ENCODE measurements at regions not wholly inside any gene's neighbourhood (a gene's known extent, or its start where the extent isn't known, plus 50 kb on each side); places are given as distances from the start of the nearest gene placed in this dataset.

DNA sequence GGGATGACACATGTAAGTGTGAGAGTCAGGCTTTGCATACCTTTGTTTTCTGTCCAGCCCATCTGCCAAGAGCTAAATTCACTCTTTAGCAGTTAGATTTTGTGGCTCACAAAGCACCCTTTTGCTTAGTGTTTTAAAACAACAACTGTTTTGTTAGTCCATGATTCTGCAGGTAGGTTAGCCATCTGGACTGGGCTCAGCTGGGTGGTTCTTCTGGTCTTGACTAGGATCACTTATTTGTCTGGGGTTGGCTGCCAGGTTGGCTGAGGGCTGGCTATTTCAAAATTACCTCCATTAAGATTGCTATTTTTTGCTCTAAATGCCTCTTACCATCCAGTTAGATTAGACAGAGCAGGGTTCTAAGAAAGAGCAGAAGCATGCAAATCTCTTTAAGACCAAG is 489.3 kb downstream of the BTBD3 start:
- no peak for DNase-seq (ENCODE audit: low read depth in 1 of 2, low spot score in 1 of 2)
- no peak for TF ChIP-seq JUND (IDR thresholded peaks at IDR 0.05; ENCODE audit: low read depth)
- in situ Hi-C loops (cut with HindIII; ENCODE audit: low pct_unique_long_range_greater_than_20kb, low sequenced_read_pairs), result no loop called here

DNA sequence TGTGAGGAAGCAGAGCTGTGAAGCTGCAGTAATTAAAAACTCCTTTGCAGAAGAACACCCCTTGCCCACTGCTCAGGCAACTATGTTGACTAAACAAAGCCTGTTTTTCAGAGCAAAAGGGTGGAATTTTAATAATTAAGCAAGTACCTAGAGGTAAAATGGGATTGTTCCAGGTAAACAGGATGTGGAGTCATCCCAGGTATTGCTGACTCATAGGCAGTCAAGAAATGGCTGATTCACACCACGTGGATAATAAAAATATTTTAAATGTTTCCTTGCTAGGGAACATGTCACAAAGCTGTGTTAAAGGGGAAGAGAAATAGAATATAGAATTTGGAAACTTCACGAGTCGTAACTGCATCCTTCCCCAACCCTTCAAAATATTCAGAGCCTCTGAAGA is 491.8 kb downstream of the BTBD3 start:
- in situ Hi-C loops (cut with HindIII; ENCODE audit: low pct_unique_long_range_greater_than_20kb, low sequenced_read_pairs), result no loop called here

DNA sequence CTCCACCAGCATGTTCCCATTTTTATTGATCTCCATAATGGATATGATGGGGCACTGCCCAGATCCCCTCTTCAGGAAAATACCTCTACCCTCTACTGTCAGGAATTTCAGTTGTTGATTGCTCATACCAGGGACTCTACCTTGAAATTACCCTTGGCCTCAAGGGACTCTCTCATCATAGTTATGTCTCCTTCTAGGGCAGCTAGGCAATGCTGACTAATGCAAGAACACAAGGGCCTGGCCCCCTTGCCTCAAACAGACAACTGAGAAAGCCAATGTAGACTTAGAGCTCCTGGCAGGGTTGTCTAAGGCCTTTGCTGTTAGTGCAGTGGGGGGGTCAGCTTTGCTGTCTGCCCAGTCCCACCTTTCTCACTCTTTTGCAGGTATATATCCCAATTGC is 493.1 kb downstream of the BTBD3 start:
- no peak for DNase-seq (ENCODE audit: low read depth in 1 of 2, low spot score in 1 of 2)
- TF ChIP-seq JUND (IDR thresholded peaks at IDR 0.05; ENCODE audit: low read depth), result no peak
- in situ Hi-C loops (cut with HindIII; ENCODE audit: low pct_unique_long_range_greater_than_20kb, low sequenced_read_pairs), result no loop called here

More for the DNA sequence above, 491.8 kb downstream of the BTBD3 start:
- TF ChIP-seq JUND (IDR thresholded peaks at IDR 0.05; ENCODE audit: low read depth), result no peak
- no peak for DNase-seq (ENCODE audit: low read depth in 1 of 2, low spot score in 1 of 2)

- in situ Hi-C loops (cut with HindIII; ENCODE audit: low pct_unique_long_range_greater_than_20kb, low sequenced_read_pairs), result no loop called here
- no peak for DNase-seq (ENCODE audit: low read depth in 1 of 2, low spot score in 1 of 2)
- TF ChIP-seq JUND (IDR thresholded peaks at IDR 0.05; ENCODE audit: low read depth), result no peak
Measured at GRCh38 chr20:12411246-12411940, 493.7 kb downstream of the BTBD3 start.

DNA sequence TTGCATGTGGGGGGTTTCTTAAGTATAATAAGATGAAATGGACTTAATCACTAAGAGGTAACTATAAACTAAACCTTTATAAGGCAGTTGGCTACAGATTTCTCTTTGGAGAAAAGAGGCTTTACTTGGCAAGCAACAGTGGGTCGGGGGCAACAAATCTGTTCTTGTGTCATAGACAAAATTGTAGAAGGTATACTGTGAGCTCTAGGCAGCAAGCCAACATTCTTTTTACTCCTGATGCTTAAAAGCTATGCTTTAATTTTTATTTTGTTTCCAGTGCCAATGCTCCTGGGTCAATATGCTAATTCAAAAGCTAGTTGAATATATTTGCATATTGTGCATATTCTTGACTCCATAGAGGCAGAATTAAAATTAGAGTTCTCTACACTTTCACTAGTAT is 495.4 kb downstream of the BTBD3 start:
- no peak for TF ChIP-seq JUND (IDR thresholded peaks at IDR 0.05; ENCODE audit: low read depth)
- in situ Hi-C loops (cut with HindIII; ENCODE audit: low pct_unique_long_range_greater_than_20kb, low sequenced_read_pairs), result no loop called here
- no peak for DNase-seq (ENCODE audit: low read depth in 1 of 2, low spot score in 1 of 2)

DNA sequence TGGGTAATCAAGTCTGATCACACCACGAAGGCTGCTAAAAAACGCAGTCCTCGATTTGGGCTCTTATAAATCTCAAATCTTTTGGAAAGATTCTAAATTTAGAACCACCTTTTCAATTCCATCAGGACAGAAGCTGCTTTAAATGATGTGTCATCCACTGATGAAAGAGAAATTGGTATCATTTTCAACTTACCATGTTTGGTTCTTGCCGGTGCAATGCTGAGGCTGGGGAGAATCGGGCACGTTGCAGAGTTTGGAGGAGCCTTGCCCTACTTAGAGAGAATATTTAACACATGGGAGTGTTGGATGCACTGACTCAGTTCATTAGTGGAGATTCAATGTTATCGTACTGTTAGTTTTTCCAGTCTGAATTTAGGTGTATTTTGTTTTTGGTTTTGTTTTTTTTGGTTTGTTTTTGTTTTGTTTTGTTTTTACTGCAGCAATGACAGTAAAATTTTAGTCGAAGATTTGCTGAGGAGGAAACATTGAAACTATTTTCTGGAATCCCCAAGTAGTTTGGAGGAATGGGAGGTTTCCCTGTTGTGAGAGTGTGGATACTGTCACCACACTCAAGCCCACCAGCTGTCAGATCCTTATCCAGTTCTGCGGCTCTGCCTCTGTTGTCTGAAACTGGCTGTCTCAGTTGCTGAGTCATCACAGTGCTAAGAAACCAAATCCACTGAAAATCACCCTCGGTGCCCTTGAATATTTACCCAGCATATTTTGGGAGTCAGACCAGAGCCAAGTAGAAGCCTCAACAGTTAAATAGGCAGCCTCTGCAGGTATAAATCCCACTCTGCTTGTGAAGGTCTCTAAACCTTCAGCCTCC is 497.0 kb downstream of the BTBD3 start:
- in situ Hi-C loops (cut with HindIII; ENCODE audit: low pct_unique_long_range_greater_than_20kb, low sequenced_read_pairs), result no loop called here
- DNase-seq (ENCODE audit: low read depth in 1 of 2, low spot score in 1 of 2), result no peak
- TF ChIP-seq JUND (IDR thresholded peaks at IDR 0.05; ENCODE audit: low read depth), result no peak

- in situ Hi-C loops (cut with HindIII; ENCODE audit: low pct_unique_long_range_greater_than_20kb, low sequenced_read_pairs), result no loop called here
- no peak for DNase-seq (ENCODE audit: low read depth in 1 of 2, low spot score in 1 of 2)
- TF ChIP-seq JUND (IDR thresholded peaks at IDR 0.05; ENCODE audit: low read depth), result no peak
Measured at GRCh38 chr20:12416281-12416680, 498.6 kb downstream of the BTBD3 start.

DNA sequence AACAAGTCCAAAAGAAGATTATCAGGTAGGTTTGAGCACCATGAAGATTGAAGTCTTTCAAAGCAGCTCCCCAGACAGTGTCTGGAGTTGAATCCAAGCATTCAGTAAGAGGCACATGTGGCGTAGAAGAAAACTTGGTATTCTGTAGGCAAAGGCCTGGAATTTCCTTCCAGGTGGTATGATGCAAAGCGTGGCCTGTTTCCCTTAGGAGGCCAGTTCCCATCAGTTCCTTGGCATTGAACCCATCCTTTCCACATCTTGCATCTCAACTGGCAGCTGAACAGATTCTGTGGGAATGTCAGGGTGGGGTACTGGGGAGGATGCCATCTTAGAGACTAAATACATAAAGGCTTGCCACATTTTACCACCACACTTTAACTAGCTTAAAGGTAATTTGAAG is 516.0 kb downstream of the BTBD3 start:
- TF ChIP-seq JUND (IDR thresholded peaks at IDR 0.05; ENCODE audit: low read depth), result no peak
- in situ Hi-C loops (cut with HindIII; ENCODE audit: low pct_unique_long_range_greater_than_20kb, low sequenced_read_pairs), result no loop called here

DNA sequence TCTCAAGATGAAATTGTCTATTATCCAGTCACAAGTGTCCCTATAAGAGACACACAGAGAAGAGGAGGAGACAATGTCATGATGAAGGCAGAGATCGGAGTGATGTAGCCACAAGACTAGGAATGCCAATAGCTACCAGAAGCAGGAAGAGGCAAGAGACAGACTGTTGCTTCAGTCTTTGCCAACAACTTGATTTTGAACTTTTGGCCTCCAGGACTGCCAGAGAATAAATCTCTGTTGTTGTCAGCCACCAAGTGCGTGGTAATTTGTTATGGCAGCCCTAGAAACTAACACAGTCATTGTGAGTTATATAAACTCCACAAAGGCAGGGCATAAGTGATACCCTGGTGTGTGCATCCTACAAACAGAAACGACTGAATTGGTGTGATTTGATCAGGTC is 517.0 kb downstream of the BTBD3 start:
- no peak for DNase-seq (ENCODE audit: low read depth in 1 of 2, low spot score in 1 of 2)
- in situ Hi-C loops (cut with HindIII; ENCODE audit: low pct_unique_long_range_greater_than_20kb, low sequenced_read_pairs), result no loop called here
- no peak for TF ChIP-seq JUND (IDR thresholded peaks at IDR 0.05; ENCODE audit: low read depth)

More for the DNA sequence above, 516.0 kb downstream of the BTBD3 start:
- DNase-seq (ENCODE audit: low read depth in 1 of 2, low spot score in 1 of 2), result no peak

DNA sequence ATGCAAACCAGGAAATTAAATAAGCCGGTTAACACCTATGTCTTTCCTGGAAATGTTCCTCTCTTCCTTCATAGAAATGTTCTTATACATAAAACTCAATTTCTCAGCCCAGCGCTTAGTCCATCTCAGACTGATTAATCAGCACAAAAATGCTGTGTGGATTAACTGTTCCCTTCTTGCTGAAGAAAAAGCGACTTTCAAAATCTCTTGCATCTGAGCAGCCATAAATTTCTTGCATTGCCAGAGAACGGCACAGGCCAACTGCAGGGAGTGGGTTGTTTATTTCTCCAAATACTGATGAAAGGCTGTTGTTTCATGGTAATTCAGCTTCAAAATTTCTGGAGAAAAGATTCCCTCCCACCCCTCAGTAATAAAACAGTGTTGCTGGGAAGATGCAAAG is 517.6 kb downstream of the BTBD3 start:
- in situ Hi-C loops (cut with HindIII; ENCODE audit: low pct_unique_long_range_greater_than_20kb, low sequenced_read_pairs), result no loop called here
- DNase-seq (ENCODE audit: low read depth in 1 of 2, low spot score in 1 of 2), result no peak
- TF ChIP-seq JUND (IDR thresholded peaks at IDR 0.05; ENCODE audit: low read depth), result no peak

GRCh38 chr20:12453711-12454110 is 536.0 kb downstream of the BTBD3 start:
- no peak for TF ChIP-seq JUND (IDR thresholded peaks at IDR 0.05; ENCODE audit: low read depth)
- in situ Hi-C loops (cut with HindIII; ENCODE audit: low pct_unique_long_range_greater_than_20kb, low sequenced_read_pairs), result no loop called here
- DNase-seq (ENCODE audit: low read depth in 1 of 2, low spot score in 1 of 2), result no peak

DNA sequence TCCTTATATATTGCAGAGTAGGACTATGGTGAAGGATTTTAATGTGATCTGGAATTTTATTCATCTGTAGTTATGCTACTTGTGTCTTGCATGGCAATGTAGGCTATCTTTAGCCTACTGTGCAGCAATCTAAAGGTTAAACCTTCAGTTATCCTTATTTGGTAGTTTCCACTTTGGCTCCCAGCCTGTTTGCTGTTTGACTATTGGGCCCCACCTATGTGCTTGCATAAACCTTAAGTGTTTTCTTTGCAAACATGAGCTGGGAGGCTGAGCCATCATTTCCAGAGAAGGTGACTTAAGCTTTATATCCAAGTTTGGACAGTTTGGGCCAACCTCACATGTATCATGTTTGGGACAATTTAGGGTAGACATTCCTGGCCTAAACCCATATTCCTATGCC is 537.5 kb downstream of the BTBD3 start:
- in situ Hi-C loops (cut with HindIII; ENCODE audit: low pct_unique_long_range_greater_than_20kb, low sequenced_read_pairs), result no loop called here
- TF ChIP-seq JUND (IDR thresholded peaks at IDR 0.05; ENCODE audit: low read depth), result no peak
- DNase-seq (ENCODE audit: low read depth in 1 of 2, low spot score in 1 of 2), result no peak

DNA sequence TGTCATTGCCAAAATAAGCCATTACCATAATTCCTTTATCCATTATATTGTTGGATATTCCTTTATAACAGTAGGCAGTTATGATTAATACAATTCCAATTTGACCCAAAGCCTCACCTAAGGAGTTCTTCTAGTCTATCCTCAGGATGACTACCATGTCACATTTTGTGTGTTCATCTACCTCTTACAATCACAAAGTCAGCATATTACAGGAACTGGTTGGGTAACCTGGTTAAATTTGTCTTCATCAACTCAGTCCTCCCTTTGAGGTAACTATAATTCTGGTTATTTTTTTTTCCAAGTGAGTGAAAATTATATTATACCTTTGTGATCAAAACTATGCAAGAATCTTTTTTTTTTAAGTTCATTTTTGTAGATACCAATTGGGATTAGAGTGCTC is 540.5 kb downstream of the BTBD3 start:
- DNase-seq (ENCODE audit: low read depth in 1 of 2, low spot score in 1 of 2), result no peak
- no peak for TF ChIP-seq JUND (IDR thresholded peaks at IDR 0.05; ENCODE audit: low read depth)
- in situ Hi-C loops (cut with HindIII; ENCODE audit: low pct_unique_long_range_greater_than_20kb, low sequenced_read_pairs), result no loop called here
